Stimulated activated CD4-positive, alpha-beta T cell treated with anti-CD3 and anti-CD28 coated beads, Interleukin-4, amount 100 ng/mL, for 4 hours (primary cell): ENCODE measurements at regions not wholly inside any gene's neighbourhood (a gene's known extent, or its start where the extent isn't known, plus 50 kb on each side); places are given as distances from the start of the nearest gene placed in this dataset.

Source experiments
- DNase-seq, 2 experiments: peaks; one replicate each; pipeline ENCODE4 v3.0.0-alpha.2; 2020

DNA sequence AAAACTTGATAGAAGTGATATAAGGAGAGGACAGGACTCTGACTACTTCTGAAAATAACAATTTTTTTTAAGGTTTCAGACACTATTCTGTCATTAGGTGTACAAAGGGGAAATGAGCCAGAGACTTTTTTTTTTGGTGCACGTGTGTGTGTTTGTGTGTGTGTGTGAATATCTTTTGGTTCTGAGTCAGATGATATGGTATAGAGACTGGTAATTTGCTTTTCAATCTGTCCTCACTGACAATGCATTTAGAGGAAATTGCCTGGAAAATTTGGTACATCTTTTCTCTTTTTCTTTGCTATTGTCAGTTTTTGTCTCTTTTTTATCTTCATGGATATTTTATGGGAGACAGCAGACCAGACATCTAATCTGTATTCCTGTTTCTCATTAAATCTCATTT is 59.3 kb downstream of the DDIT4L start:
- no peak for DNase-seq

DNA sequence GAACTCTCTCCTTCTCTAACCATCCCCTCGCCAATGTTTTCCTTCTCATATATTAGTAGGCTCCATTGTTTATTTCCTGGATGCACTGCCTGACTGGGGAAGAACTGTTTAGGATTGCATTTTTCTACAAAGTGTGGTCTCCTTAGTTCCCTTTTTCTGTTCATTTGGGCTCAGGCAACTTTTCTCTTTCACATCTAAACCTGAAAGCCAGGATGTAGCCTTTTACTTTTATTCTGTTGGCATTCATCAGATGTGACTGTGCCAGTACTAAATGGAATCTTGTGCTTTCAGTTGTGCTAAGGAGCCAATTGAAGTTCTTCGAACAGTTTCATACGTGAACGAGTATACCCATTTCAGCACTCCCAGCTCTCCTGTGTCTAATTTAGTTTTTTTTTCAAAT is 59.8 kb downstream of the DDIT4L start:
- no peak for DNase-seq

DNA sequence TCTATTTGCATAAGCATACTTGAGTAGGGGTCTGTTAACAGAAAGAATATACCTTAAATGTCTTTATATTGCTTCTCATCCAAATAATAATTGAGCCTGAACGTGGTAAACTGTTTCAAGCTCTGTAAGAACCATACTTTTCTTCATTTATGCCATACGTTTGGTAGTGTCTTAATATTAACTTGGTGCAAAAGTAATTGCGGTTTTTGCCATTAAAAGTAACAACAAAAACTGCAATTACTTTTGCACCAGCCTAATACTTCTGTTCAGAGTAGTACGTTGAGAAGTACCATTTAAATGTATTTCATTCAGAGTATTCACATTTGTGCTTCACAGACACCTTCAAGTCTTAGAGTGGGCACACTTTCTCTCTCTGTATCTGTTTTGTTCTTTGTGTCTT is 60.5 kb downstream of the DDIT4L start:
- DNase-seq, result no peak

- no peak for DNase-seq
Observed at GRCh38 chr4:100128338-100128737, 61.9 kb downstream of the DDIT4L start.

GRCh38 chr4:100124715-100125114 is 65.6 kb downstream of the DDIT4L start:
- no peak for DNase-seq

DNA sequence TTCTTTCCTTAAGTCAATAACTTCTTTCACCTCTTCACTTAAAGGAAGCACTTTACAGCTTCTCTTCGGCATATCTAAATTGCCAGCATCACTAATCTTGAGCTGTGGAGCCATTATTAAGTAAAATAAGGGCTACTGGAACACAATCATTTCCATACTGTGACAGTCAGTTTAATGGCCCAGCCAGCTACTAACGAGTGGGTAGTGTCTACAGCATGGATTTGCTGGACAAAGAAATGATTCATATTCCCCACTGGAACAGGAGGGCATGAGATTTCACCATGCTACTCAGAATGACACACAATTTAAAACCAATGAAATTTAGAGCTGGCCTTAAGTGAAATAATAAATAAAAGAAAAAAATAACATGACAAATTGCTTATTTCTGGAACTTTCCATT is 72.1 kb downstream of the DDIT4L start:
- DNase-seq, result no peak

DNA sequence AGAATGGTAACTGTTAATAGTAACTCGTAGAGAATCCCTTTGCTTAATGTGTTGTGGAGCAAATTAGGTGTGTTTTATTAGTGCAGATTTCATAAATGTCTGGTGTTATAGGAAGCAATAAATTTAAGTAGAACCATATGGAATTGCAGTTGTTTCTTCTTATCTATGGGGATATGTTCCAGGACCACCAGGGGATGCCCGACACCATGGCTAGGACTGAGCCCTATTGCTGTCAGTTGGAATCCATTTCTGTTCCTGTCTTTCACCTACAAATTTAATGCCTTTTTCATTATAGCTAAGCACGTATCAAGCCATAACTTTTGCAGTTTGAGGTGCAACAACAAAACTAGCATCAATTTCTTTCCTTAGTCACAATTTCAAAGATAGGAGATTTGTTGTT is 72.5 kb downstream of the DDIT4L start:
- DNase-seq, result no peak

DNA sequence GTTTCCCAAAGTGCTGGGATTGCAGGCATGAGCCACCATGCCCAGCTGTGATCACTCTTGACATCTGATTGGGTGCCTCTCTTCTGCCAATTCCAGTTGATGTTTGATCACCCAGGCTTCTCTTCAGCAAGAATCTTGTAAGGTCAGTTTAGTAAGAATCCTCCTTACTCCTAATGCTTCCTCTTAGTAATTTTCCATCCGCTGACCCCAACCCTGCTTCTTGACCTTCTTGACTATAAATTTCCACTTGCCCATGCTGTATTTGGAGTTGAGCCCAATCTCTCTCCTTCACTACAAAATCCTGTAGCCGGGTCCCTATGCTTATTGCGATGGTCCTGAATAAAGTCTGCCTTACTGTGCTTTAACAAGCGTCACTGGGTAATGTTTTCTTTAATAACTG is 75.4 kb downstream of the DDIT4L start:
- DNase-seq, result no peak

DNA sequence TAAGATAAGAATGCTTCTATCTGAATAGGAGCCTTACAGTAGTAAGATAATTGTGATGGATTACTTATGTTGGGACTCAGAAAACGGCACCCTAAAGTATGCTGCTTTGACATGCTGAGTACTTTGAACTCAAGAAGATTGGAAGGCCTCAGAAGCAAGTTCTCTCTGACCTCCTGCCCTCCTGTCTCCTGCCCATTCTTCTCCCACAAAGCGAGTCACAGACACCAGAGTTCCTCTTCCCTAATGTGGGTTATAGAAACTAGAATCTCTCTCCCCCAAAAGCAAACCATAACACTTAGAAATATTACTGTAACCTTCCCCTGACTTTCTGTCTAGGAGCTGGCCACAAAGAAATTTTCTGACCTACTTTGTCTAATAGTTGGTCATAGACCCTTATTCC is 76.5 kb downstream of the DDIT4L start:
- DNase-seq, result no peak

DNA sequence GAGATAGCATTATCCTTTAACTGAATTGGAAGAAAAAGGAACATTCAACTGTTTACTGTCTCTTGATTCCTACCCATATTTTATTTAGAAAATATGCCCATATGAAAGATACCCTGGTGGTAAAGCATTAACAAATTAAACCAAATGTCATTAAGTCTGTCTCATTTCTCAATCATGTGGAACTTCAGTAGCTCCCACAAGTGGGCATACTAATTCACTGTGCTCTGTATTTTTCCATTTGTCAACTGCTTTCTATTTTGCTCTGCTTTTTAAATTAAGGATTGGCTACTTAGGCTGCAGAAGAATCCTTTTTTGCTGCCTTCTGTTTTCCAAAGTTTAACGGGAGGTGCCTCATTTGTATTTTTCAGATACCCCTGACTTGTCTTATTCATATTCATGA is 77.2 kb downstream of the DDIT4L start:
- no peak for DNase-seq

GRCh38 chr4:100109921-100110320 is 80.3 kb downstream of the DDIT4L start:
- DNase-seq, result no peak

DNA sequence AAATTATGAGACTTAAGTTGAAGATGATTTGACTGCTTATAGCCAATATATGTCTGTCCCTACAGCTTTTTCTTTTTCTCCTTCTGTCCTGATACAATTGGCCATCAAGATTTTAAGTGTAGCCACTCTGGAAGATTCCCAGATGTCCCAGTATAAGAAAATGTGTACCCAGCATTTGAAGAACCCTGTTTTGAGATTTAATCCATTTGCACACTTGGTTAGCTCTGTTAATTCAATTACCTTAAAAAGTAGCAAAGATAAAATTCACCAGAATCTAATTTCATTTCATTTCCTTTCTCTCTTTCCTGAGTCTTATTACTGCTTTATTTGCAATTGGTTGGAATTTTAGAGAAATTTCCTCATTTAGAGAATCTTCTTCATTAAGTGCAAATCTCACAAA is 81.4 kb downstream of the DDIT4L start:
- no peak for DNase-seq

GRCh38 chr4:100106982-100107381 is 83.3 kb downstream of the DDIT4L start:
- no peak for DNase-seq

- DNase-seq, result no peak
Observed at GRCh38 chr4:100103671-100104070, 86.6 kb downstream of the DDIT4L start.

DNA sequence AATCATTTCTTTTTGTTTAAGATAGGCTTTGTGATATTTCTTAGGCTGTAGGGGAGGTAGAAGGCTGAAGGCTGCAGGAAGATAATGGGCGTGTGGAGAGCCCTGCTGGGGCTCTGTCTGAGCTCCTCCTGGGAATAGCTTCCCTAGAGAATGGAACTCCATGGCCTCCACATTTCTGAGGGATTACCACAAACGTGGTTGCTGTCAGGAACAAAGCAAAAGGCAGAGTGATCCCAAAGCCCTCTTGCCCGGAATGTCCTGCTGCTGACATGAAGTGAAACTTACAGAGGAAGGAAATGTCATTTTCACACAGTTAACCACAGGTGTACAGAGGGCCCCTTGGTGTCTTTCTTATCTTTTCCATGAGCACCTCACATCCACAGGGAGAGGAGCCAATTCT is 89.3 kb downstream of the DDIT4L start:
- no peak for DNase-seq

DNA sequence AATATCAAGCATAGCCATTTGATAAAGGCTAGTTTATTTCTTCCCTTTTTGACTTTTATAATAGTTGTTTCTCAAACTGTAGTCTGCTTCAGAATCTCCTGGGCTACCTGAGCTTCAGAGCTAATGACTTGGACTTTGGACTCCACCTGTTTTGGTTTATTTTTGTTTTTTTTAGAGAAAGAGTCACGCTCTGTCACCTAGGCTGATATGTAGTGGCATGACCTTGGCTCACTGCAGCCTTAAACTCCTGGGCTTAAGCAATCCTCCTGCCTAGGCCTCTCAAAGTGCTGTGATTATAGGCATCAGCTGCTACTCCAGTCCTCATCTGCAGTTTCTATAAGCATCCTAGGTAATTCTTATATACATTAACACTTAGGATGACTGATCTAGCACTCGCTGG is 90.5 kb downstream of the DDIT4L start:
- no peak for DNase-seq

DNA sequence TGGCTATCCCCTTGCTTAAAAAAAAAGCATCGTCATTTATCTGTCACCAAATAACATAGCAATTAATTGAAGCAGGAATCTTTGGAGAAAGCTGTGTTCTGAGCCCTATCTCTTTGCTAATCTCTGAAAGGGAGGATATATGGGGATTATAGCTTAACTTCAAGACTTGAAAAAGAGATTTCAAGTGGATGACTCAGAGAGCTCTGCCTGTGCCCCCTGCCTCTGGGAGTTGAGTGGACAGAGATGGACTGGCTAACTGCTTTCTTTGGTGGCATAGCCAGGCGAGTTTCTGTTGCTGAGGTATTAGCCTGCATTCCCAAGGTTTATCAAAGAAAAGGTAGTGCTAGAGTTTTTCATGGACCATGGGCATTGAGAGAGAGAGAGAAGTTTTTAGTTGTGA is 91.6 kb downstream of the DDIT4L start:
- no peak for DNase-seq

DNA sequence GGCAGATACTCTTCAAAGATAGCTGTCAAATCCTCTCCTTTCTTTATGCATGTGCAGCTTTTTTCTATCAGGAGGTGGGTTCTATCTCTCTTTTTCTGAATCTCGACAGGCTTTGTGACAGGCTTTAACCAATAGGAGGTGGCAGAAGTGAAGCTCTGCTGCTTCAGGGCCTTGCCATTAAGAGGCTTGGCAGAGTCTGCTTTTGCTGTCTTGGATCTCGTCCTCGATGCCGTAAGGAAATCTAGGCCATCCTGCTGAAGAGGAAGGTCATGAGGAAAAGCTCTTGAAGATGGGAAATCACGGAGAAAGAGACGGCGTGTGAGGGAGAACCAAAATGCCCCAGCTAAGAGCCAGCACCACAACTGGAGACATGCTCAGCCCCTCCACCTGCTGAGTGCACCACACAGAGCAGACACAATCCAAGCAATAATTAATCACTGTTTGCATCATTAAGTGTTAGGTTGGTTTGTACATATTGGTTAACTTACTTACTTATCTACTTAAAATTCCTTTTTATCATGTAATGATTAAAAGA is 92.2 kb downstream of the DDIT4L start:
- no peak for DNase-seq

DNA sequence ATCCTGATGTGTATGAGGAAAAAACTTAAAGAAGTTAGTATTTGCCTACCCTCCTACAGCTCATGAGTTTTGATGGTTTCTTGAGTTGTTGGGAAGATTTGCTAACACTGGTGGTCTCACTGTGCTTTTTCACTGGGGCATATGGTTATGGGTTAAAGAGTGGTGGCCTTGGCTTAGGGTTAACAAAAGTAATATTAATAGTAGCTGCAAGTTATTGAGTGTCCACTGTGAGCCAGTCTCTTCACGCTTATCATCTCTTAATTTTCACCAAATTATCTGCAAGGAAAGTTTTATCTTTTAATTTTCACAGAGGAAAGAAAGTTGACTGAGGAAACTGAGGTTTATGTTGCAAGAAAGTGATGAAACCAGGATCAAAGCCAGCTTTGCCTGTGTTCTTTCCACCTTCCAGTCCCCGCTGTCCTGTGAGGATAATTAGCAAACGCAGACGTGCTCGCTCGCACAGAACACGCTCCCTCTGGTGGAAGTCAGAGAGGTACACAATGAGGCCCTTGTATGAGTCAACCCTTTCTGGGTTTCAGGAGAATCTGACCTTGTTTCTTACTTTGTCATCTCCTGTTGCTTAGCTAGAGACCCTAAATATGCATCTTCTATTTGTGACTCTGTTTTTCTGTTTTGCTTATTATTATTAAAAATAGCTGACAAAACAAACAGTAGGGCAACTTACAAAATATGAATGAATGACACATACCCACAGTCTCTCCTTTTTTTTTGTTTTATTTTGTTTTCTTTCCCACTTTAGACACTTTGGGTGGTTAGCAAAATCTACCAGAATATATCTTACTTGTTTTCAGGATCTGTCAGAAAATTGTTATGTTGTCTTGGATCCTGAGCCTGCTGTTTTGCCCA is 94.3 kb downstream of the DDIT4L start:
- DNase-seq, result peak; percentile 38 to 52

- DNase-seq, result peak; percentile 62 to 86
Observed at GRCh38 chr4:100093091-100093866, 97.0 kb downstream of the DDIT4L start.

DNA sequence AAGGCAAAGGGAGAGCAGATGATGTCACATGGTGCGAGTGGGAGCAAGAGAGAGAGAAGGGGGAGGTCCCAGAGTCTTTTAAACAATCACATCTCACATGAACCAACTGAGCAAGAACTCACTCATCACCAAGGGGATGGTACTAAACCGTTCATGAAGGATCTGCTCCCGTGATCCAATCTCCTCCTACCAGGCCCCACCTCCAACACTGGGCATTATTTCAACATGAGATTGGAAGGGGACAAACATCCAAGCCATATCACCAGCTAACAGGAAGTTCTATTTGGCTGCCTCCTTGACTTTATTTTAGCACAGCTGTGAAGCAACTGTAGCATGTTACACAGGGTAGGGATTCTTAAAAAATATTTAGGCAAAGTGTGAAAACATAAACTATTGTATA is 102.5 kb downstream of the DDIT4L start:
- DNase-seq, result no peak

- DNase-seq, result no peak
Observed at GRCh38 chr4:100086766-100087431, 103.4 kb downstream of the DDIT4L start.

DNA sequence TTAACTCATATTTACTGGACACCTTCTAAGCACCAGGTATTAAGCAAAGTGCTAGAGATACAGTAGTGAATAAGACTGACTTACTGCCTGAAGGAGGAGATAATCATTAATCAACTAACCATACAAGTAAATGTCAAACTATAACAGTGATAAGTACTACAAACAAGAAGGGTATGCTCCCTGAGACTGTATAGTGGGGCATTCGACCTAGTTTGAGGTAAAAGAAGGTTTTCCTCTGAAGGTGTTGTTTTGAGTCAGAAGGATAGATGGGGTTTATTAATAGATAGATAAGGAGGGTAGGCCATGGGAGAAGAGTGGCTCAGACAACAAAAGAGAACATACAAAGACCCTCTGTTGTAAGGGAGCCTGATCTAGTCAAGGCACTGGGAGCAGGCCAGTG is 105.4 kb downstream of the DDIT4L start:
- DNase-seq, result no peak

- no peak for DNase-seq
Observed at GRCh38 chr4:100083289-100083688, 107.0 kb downstream of the DDIT4L start.
